ENCODE measurements at regions not wholly inside any gene's neighbourhood (a gene's known extent, or its start where the extent isn't known, plus 50 kb on each side); places are given as distances from the start of the nearest gene placed in this dataset.

GRCh38 chr7:63925626-63926460 lies 72.8 kb upstream of the ZNF722 start:
- TF ChIP-seq, protein P1, sequence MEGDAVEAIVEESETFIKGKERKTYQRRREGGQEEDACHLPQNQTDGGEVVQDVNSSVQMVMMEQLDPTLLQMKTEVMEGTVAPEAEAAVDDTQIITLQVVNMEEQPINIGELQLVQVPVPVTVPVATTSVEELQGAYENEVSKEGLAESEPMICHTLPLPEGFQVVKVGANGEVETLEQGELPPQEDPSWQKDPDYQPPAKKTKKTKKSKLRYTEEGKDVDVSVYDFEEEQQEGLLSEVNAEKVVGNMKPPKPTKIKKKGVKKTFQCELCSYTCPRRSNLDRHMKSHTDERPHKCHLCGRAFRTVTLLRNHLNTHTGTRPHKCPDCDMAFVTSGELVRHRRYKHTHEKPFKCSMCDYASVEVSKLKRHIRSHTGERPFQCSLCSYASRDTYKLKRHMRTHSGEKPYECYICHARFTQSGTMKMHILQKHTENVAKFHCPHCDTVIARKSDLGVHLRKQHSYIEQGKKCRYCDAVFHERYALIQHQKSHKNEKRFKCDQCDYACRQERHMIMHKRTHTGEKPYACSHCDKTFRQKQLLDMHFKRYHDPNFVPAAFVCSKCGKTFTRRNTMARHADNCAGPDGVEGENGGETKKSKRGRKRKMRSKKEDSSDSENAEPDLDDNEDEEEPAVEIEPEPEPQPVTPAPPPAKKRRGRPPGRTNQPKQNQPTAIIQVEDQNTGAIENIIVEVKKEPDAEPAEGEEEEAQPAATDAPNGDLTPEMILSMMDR (conservative IDR thresholded peaks at IDR 0.05 in 1 of 2, IDR thresholded peaks at IDR 0.05 in 1 of 2; ENCODE audit: extremely low read depth in 1 of 2, insufficient read depth in 1 of 2, low read depth in 1 of 2, low read length in 2 of 2), result no peak
- TF ChIP-seq EZH2 (IDR thresholded peaks at IDR 0.05; ENCODE audit: borderline replicate concordance, low read length), result no peak
